OCI-LY3 (cell line): ENCODE measurements at regions not wholly inside any gene's neighbourhood (a gene's known extent, or its start where the extent isn't known, plus 50 kb on each side); places are given as distances from the start of the nearest gene placed in this dataset.

ENCODE experiments used
- H2AFZ ChIP-seq: fragments of 200-600, 300-600 bp; shearing (Covaris generic); 2 replicates; pipeline ENCODE4 v1.6.0; 2014; ENCODE audit warnings: antibody characterized with exemption, low read depth, low read length
- H3K27ac ChIP-seq: fragments of 200-600, 300-600 bp; sonication (generic); 2 replicates; pipeline ENCODE4 v1.5.1; 2014; ENCODE audit warnings: mild to moderate bottlenecking, low read length, moderate library complexity, mixed read lengths
- H3K27me3 ChIP-seq: fragments of 200-600, 300-600 bp; sonication (generic); 2 replicates; pipeline ENCODE4 v1.6.1; 2014; ENCODE audit warnings: low read depth, low read length, mixed read lengths
- H3K36me3 ChIP-seq: fragments of 200-600, 300-600 bp; sonication (generic); replicated peaks from 2 replicates; pipeline ENCODE3; 2014; ENCODE audit warnings: low read depth, low read length, mixed read lengths
- H3K4me1 ChIP-seq: fragments of 300-600, 200-600 bp; sonication (generic); 2 replicates; pipeline ENCODE4 v1.6.1; 2014; ENCODE audit warnings: low read length, mixed read lengths
- H3K4me2 ChIP-seq: fragments of 200-600, 300-600 bp; sonication (generic); 2 replicates; pipeline ENCODE4 v1.6.1; 2014; ENCODE audit warnings: low read length, mixed read lengths
- H3K4me3 ChIP-seq: fragments of 300-600, 200-600 bp; sonication (generic); 2 replicates; pipeline ENCODE4 v1.5.1; 2014; ENCODE audit warnings: antibody characterized with exemption, mild to moderate bottlenecking, low read length, moderate library complexity
- H3K79me2 ChIP-seq: fragments of 300-600, 200-600 bp; shearing (Covaris generic); 2 replicates; pipeline ENCODE4 v1.6.1; 2014; ENCODE audit warnings: mild to moderate bottlenecking, low read length, mixed read lengths
- H3K9ac ChIP-seq: fragments of 300-600, 200-600 bp; shearing (Covaris generic); 2 replicates; pipeline ENCODE4 v1.6.0; 2014; ENCODE audit warnings: mild to moderate bottlenecking, low read length, moderate library complexity
- H3K9me3 ChIP-seq: fragments of 200-600, 300-600 bp; shearing (Covaris generic); 2 replicates; pipeline ENCODE4 v1.6.1; 2014; ENCODE audit warnings: low read length, mixed read lengths; ENCODE audit not compliant: insufficient read depth
- H4K20me1 ChIP-seq: fragments of 200-600, 300-600 bp; sonication (generic); 2 replicates; pipeline ENCODE4 v1.6.1; 2016; ENCODE audit warnings: low read length, mixed read lengths; ENCODE audit not compliant: insufficient read depth
- EZH2phosphoT487 ChIP-seq: fragments of 200-600 bp; shearing (Covaris generic); IDR thresholded peaks from 2 replicates; pipeline ENCODE4 v1.6.1; 2018; ENCODE audit warnings: antibody characterized with exemption, mixed run types, low read depth
- TF ChIP-seq, protein P1 (sequence below): fragments of 200-600, 300-600 bp; sonication (generic); IDR thresholded peaks from 2 replicates; pipeline ENCODE4 v1.5.1; 2014; ENCODE audit warnings: antibody characterized with exemption, low read length, low read depth

DNA sequence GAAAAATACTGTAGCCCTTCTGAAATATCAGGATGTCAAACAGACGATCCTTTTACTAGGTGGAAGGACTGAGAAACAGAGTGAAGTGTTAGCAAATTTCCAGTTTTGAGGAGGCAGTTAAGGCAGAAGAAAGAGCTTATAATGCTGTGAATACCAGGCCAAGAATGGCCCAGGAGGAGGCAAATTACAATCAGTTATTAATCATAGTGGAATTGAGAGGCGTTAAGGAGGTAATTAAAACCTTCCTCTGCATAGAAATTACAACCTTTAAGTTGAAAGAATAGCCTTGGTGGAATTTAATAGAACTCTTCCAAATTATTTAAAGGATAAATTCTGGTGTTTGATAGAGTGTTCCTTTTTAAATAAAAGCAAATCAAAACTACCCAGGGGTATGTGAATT lies 590.9 kb upstream of the SEL1L start:
- Histone ChIP-seq H3K79me2 (no peaks in the 10 kb centered on the region), H3K4me2 (no peak overlapping the region), H3K27me3 (no peaks in the 10 kb centered on the region), H2AFZ (no peak overlapping the region), H3K4me1 (no peaks in the 10 kb centered on the region), H3K27ac (no peak overlapping the region), H4K20me1 (no peaks in the 10 kb centered on the region), H3K4me3 (no peak overlapping the region), H3K9ac (no peak overlapping the region), H3K36me3 (no peaks in the 10 kb centered on the region), H3K9me3 (no peaks in the 10 kb centered on the region)
- TF ChIP-seq EZH2phosphoT487 = no peak
- TF ChIP-seq, protein P1, sequence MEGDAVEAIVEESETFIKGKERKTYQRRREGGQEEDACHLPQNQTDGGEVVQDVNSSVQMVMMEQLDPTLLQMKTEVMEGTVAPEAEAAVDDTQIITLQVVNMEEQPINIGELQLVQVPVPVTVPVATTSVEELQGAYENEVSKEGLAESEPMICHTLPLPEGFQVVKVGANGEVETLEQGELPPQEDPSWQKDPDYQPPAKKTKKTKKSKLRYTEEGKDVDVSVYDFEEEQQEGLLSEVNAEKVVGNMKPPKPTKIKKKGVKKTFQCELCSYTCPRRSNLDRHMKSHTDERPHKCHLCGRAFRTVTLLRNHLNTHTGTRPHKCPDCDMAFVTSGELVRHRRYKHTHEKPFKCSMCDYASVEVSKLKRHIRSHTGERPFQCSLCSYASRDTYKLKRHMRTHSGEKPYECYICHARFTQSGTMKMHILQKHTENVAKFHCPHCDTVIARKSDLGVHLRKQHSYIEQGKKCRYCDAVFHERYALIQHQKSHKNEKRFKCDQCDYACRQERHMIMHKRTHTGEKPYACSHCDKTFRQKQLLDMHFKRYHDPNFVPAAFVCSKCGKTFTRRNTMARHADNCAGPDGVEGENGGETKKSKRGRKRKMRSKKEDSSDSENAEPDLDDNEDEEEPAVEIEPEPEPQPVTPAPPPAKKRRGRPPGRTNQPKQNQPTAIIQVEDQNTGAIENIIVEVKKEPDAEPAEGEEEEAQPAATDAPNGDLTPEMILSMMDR = no peak

DNA sequence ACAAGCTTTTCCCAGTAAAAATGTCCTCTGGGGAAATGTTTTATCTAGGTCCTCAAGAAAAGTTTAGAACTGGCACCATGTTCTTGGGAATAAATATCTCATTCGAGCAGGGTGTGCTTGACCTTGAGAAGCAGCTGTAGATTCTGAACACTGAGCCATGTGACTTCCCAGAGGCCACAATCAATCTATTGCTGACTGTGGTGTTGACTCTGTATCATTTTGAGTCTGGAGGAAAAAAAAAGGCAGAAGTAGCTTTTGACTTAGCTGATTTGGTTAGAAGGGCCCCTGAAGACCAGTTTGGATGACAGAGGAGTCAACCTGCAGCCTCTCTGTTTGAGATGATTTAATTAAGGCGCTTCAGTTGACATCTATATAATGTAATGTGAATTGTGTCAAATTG lies 592.4 kb upstream of the SEL1L start:
- H3K9ac ChIP-seq = no peak overlapping the region
- no peaks in the 10 kb centered on the region for H3K27me3 ChIP-seq
- no peak overlapping the region for H3K4me3 ChIP-seq
- H3K79me2 ChIP-seq = no peaks in the 10 kb centered on the region
- H3K9me3 ChIP-seq = no peaks in the 10 kb centered on the region
- no peak overlapping the region for H2AFZ ChIP-seq
- no peak overlapping the region for H3K27ac ChIP-seq
- no peak for TF ChIP-seq EZH2phosphoT487
- TF ChIP-seq, protein P1 = no peak
- H3K36me3 ChIP-seq = no peaks in the 10 kb centered on the region
- H3K4me1 ChIP-seq = no peaks in the 10 kb centered on the region
- H3K4me2 ChIP-seq = no peak overlapping the region
- no peaks in the 10 kb centered on the region for H4K20me1 ChIP-seq

DNA sequence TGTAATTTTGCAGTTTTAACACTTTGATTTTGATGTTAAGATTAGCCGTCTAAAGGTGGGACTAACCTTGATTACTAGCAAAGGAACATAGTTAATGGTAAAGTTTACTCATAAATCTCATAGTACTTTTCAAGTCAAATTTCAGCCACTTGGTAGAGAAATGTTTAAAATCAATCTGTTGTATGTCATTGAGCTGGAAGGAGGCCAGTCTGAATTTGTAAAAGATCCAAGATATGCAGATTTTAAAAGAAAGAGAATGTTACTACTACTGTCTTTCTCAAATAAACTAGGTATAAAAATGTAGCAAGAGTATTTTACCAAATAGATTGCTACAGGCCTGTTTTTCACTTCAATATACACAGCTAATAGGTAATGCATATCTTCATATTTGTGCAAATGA lies 600.8 kb upstream of the SEL1L start:
- no peaks in the 10 kb centered on the region for H3K4me1 ChIP-seq
- no peaks in the 10 kb centered on the region for H3K36me3 ChIP-seq
- no peak for TF ChIP-seq EZH2phosphoT487
- TF ChIP-seq, protein P1 = no peak
- H3K4me3 ChIP-seq = no peak overlapping the region
- H3K27me3 ChIP-seq = no peaks in the 10 kb centered on the region
- no peak overlapping the region for H3K4me2 ChIP-seq
- no peaks in the 10 kb centered on the region for H3K9me3 ChIP-seq
- no peak overlapping the region for H2AFZ ChIP-seq
- H4K20me1 ChIP-seq = no peaks in the 10 kb centered on the region
- no peak overlapping the region for H3K9ac ChIP-seq
- H3K27ac ChIP-seq = no peak overlapping the region
- H3K79me2 ChIP-seq = no peaks in the 10 kb centered on the region

DNA sequence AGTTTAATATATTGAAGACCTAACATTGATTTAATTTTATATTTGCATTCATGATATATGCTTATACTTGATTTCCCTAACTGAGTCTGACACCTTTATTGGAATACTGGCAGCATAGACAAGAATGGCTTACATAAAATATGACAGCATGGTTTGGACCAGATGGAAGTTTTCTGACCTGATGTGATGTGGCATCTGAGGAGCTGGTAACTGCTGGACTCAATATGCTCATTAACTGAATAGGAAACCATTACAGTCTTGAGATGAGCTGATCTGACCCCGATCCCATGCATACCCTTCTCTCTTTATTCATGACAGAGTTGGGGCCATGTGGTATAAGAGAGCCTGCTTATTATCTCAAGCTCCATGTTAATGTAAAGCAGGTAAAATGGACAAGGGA lies 604.8 kb upstream of the SEL1L start:
- H3K36me3 ChIP-seq = no peaks in the 10 kb centered on the region
- no peaks in the 10 kb centered on the region for H3K4me1 ChIP-seq
- H3K27ac ChIP-seq = no peak overlapping the region
- no peak overlapping the region for H3K9ac ChIP-seq
- no peaks in the 10 kb centered on the region for H3K79me2 ChIP-seq
- no peaks in the 10 kb centered on the region for H3K27me3 ChIP-seq
- no peak overlapping the region for H2AFZ ChIP-seq
- H3K9me3 ChIP-seq = no peaks in the 10 kb centered on the region
- no peak overlapping the region for H3K4me3 ChIP-seq
- TF ChIP-seq EZH2phosphoT487 = no peak
- TF ChIP-seq, protein P1 = no peak
- H4K20me1 ChIP-seq = no peaks in the 10 kb centered on the region
- no peak overlapping the region for H3K4me2 ChIP-seq
